HepG2 (cell line): ENCODE measurements at regions not wholly inside any gene's neighbourhood (a gene's known extent, or its start where the extent isn't known, plus 50 kb on each side); places are given as distances from the start of the nearest gene placed in this dataset.

Experiments
- AHDC1 ChIP-seq: sonication (generic); formaldehyde crosslinking; IDR thresholded peaks from 2 replicates; pipeline ENCODE4 v1.5.1; 2020; ENCODE audit warnings: mild to moderate bottlenecking, missing genetic modification reagents, borderline replicate concordance
- E2F1 ChIP-seq: sonication (generic); formaldehyde crosslinking; IDR thresholded peaks from 2 replicates; pipeline ENCODE4 v1.5.0; 2020; ENCODE audit warnings: missing genetic modification reagents
- MXD4 ChIP-seq: IDR thresholded peaks from 2 replicates; pipeline ENCODE4 v1.6.1; 2016; ENCODE audit warnings: mild to moderate bottlenecking, missing biosample characterization, missing genetic modification reagents
- NFYB ChIP-seq: sonication (generic); formaldehyde crosslinking; IDR thresholded peaks from 2 replicates; pipeline ENCODE4 v1.4.0; 2020; ENCODE audit warnings: missing genetic modification reagents
- POLR2G ChIP-seq: fragments of 200-400 bp; formaldehyde crosslinking; IDR thresholded peaks from 2 replicates; pipeline ENCODE4 v1.6.1; 2018; ENCODE audit warnings: mild to moderate bottlenecking, low read depth, low read length, moderate library complexity
- RAD21 ChIP-seq: fragments of 450-650 bp; formaldehyde crosslinking; IDR thresholded peaks from 2 replicates; pipeline ENCODE4 v1.5.0; 2020; ENCODE audit warnings: mild to moderate bottlenecking
- TBL1XR1 ChIP-seq: fragments of 150-350 bp; IDR thresholded peaks from 2 replicates; pipeline ENCODE4 v1.6.1; 2014; ENCODE audit warnings: borderline replicate concordance, low read length; ENCODE audit not compliant: partially characterized antibody
- TBX3 ChIP-seq: fragments of 450-650 bp; IDR thresholded peaks from 2 replicates; pipeline ENCODE4 v1.6.1; 2017; ENCODE audit warnings: antibody characterized with exemption, mild to moderate bottlenecking, inconsistent platforms, borderline replicate concordance
- USF2 ChIP-seq, 2 experiments: sonication (generic) in 1 of 2; formaldehyde crosslinking in 1 of 2; IDR thresholded peaks; 2 replicates each; pipeline versions ENCODE4 v1.5.1 to v1.6.1; 2011 to 2020; ENCODE audit warnings: borderline replicate concordance in 1 of 2, low read depth in 1 of 2, low read length in 1 of 2, mild to moderate bottlenecking in 1 of 2, missing genetic modification reagents in 1 of 2, moderate library complexity in 1 of 2
- ZFX ChIP-seq: sonication (generic); formaldehyde crosslinking; IDR thresholded peaks from 2 replicates; pipeline ENCODE4 v1.4.0; 2020; ENCODE audit warnings: mild to moderate bottlenecking, low read depth, missing genetic modification reagents, moderate library complexity
- ZNF382 ChIP-seq: sonication (generic); formaldehyde crosslinking; IDR thresholded peaks from 2 replicates; pipeline ENCODE4 v1.5.0; 2020; ENCODE audit warnings: missing genetic modification reagents, mild to moderate bottlenecking, borderline replicate concordance

GRCh38 chr6:126643352-126643751 lies 303.4 kb downstream of the CENPW start:
- TF ChIP-seq RAD21 (CRISPR knock-in tag) = no peak
- TF ChIP-seq NFYB = no peak
- TF ChIP-seq ZFX (CRISPR knock-in tag) = no peak
- no peak for TF ChIP-seq AHDC1
- TF ChIP-seq USF2 (IDR thresholded peaks at IDR 0.05; ENCODE audit: low read depth, low read length) = no peak
- no peak for TF ChIP-seq USF2 (CRISPR knock-in tag; IDR thresholded peaks at IDR 0.05; ENCODE audit: borderline replicate concordance)
- no peak for TF ChIP-seq ZNF382 (CRISPR knock-in tag)
- TF ChIP-seq POLR2G = no peak
- no peak for TF ChIP-seq TBX3
- TF ChIP-seq E2F1 (CRISPR knock-in tag) = no peak
- no peak for TF ChIP-seq MXD4 (CRISPR knock-in tag)
- TF ChIP-seq TBL1XR1 = no peak
